ENCODE measurements at regions not wholly inside any gene's neighbourhood (a gene's known extent, or its start where the extent isn't known, plus 50 kb on each side); places are given as distances from the start of the nearest gene placed in this dataset.

DNA sequence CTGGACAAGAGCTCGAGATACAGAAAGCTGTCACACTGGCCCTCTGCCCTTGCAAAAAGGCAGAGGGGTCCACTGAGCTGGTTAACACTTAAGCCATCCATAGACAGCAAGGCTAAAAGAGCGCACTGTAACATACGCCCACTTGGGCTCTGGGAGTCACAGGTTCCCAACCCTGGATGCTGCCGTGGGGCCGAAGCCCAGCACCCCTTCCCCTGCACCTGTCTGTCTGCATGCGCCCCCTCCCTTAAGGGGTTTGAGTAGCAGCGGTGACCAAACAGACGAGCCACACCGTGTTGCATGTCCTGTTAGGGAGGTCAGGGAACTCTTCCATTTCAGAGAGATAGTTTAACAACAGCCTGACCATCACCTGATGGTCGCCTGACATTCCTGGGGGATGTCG is 138.4 kb upstream of the GALNTL6 start:
- H3K4me3 ChIP-seq (ENCODE audit: low read length): no peak overlapping the region
- no peak for DNase-seq (ENCODE audit: low read depth)
- TF ChIP-seq, protein P1, sequence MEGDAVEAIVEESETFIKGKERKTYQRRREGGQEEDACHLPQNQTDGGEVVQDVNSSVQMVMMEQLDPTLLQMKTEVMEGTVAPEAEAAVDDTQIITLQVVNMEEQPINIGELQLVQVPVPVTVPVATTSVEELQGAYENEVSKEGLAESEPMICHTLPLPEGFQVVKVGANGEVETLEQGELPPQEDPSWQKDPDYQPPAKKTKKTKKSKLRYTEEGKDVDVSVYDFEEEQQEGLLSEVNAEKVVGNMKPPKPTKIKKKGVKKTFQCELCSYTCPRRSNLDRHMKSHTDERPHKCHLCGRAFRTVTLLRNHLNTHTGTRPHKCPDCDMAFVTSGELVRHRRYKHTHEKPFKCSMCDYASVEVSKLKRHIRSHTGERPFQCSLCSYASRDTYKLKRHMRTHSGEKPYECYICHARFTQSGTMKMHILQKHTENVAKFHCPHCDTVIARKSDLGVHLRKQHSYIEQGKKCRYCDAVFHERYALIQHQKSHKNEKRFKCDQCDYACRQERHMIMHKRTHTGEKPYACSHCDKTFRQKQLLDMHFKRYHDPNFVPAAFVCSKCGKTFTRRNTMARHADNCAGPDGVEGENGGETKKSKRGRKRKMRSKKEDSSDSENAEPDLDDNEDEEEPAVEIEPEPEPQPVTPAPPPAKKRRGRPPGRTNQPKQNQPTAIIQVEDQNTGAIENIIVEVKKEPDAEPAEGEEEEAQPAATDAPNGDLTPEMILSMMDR (conservative IDR thresholded peaks at IDR 0.05; ENCODE audit: low read depth, low read length): no peak

DNA sequence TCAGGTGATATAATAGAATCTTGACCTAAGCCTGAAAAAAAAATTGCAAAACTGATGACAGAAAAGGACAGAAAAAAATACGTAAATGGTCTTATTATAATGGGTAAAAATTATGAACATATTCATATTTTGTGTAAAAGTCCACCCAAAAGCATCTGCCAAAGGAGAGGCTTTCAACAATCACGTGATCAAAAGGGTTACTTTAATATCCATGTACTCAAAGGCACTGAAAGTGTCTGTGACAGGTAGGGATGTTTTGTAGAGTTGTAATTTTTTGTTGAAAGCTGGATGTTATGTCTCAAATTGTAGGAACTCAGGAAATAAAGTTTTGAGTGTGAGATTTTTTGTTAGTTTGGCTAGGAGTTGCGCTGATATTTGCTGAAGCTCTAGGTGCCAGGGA is 144.8 kb upstream of the GALNTL6 start:
- TF ChIP-seq, protein P1 (conservative IDR thresholded peaks at IDR 0.05; ENCODE audit: low read depth, low read length): no peak
- DNase-seq (ENCODE audit: low read depth): no peak
- H3K4me3 ChIP-seq (ENCODE audit: low read length): no peak overlapping the region

DNA sequence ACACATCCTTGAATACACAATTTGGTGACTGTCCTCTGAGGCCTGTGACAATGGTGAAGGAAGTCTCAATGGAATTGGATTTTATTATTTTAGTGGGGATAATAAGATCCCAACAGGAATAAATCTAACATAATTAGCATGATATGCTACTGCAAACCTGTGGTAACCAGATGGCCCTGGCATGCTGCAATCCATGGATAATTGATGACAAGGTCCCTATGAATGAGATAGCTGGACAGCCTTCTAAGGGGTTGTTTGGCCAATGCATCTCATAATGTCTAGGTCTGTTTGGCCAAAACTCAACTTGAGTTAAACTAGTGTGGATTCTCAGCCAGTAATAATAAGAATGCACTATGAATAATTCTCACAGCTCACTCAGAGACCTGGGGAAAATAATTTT is 145.3 kb upstream of the GALNTL6 start:
- TF ChIP-seq, protein P1 (conservative IDR thresholded peaks at IDR 0.05; ENCODE audit: low read depth, low read length): no peak
- no peak overlapping the region for H3K4me3 ChIP-seq (ENCODE audit: low read length)

DNA sequence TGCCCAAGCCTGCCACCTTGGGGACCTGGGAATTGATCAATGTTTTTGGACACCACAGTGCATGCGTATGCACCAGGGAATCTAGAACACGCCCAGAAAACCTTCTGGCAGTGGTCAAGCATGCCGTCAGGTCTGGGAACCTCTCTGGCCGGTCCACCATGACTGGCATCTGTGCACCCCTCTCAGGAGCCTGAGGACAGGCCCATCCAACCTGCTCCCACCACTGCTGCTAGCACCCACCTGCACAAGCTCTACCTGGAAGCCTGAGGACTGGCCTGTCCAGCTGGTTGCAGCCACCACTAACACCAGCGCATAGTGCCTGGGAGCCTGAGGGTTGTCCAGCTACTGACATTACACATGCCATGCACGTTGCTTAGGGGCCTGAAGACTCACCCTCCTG is 162.1 kb upstream of the GALNTL6 start:
- DNase-seq (ENCODE audit: low read depth): no peak
- no peak overlapping the region for H3K4me3 ChIP-seq (ENCODE audit: low read length)
- TF ChIP-seq, protein P1 (conservative IDR thresholded peaks at IDR 0.05; ENCODE audit: low read depth, low read length): no peak

More for the DNA sequence above, 145.3 kb upstream of the GALNTL6 start:
- DNase-seq (ENCODE audit: low read depth): no peak

DNA sequence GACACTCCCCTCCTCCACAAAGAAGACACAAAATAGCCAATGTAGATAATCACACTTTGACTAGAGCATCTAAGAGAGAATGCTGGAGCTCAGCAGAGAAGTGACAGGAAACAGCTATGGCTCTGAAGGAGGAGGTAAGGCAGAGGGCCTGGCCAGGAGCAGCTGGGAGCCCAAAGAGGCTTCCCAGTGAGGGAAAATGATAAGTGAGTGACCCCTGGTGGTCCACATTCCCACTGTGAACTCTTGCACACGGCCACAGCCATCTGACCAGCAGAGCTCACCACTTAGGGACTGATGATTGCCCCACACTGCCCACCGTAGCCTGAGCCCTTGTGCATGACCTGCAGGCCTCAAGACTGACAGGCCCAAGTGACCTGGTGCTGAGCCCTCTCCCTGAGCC is 162.7 kb upstream of the GALNTL6 start:
- DNase-seq (ENCODE audit: low read depth): no peak
- TF ChIP-seq, protein P1 (conservative IDR thresholded peaks at IDR 0.05; ENCODE audit: low read depth, low read length): no peak
- H3K4me3 ChIP-seq (ENCODE audit: low read length): no peak overlapping the region

DNA sequence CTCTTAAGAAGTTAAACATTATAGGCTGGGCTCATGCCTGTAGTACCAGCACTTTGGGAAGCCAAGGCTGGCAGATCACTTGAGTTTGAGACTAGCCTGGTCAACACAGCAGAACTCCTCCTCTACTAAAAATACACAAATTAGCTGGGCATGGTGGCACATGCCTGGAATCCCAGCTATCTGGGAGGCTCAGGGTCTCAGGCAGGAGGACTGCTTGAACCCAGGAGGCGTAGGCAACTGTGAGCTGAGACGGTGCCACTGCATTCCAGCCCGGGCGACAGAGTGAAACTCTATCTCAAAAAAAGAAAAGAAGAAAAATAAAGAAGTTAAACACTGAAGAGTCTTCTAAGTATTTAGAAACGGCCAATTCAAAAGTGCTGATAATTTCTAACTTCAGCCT is 164.3 kb upstream of the GALNTL6 start:
- TF ChIP-seq, protein P1 (conservative IDR thresholded peaks at IDR 0.05; ENCODE audit: low read depth, low read length): no peak
- DNase-seq (ENCODE audit: low read depth): no peak
- H3K4me3 ChIP-seq (ENCODE audit: low read length): no peak overlapping the region

DNA sequence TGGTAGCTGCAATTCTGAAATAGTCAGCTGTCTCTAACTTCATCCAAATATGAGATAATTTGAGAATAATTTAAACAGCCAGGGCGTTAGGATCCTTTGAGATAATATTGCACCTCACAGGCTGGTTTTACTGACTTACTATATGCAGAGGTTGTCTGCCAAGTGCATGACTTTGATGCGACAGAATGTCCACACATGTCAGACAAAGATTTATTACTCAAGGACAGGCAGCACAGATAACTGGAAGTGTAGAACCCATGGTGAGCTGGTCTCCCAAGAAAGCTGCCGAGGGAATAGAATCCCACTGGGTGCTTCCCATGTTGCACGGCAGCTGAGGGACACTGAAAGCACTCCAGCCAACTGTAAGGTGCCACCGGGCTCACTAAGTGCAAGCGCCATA is 166.2 kb upstream of the GALNTL6 start:
- TF ChIP-seq, protein P1 (conservative IDR thresholded peaks at IDR 0.05; ENCODE audit: low read depth, low read length): no peak
- no peak overlapping the region for H3K4me3 ChIP-seq (ENCODE audit: low read length)
- DNase-seq (ENCODE audit: low read depth): no peak

Measured in retinal pigment epithelial cell (primary cell).